Glutamatergic neuron (in vitro differentiated cells): ENCODE measurements at regions not wholly inside any gene's neighbourhood (a gene's known extent, or its start where the extent isn't known, plus 50 kb on each side); places are given as distances from the start of the nearest gene placed in this dataset.

Experiments
- DNase-seq: peaks from one replicate; pipeline ENCODE4 v3.0.0; 2022
- H3K27ac Mint-ChIP-seq: one replicate; pipeline ENCODE4 v1.8.0; 2020; ENCODE audit warnings: mild to moderate bottlenecking, mixed read lengths, inconsistent platforms; ENCODE audit not compliant: unreplicated experiment
- H3K27me3 Mint-ChIP-seq: one replicate; pipeline ENCODE4 v1.8.0; 2020; ENCODE audit warnings: mild to moderate bottlenecking, moderate library complexity, mixed read lengths, inconsistent platforms; ENCODE audit not compliant: unreplicated experiment
- H3K36me3 Mint-ChIP-seq: one replicate; pipeline ENCODE4 v1.8.0; 2020; ENCODE audit warnings: mild to moderate bottlenecking, mixed read lengths, inconsistent platforms; ENCODE audit not compliant: unreplicated experiment
- H3K4me1 Mint-ChIP-seq: one replicate; pipeline ENCODE4 v1.8.0; 2020; ENCODE audit warnings: mild to moderate bottlenecking, low read depth, mixed read lengths, inconsistent platforms; ENCODE audit not compliant: unreplicated experiment
- H3K4me3 Mint-ChIP-seq: one replicate; pipeline ENCODE4 v1.8.0; 2020; ENCODE audit warnings: mild to moderate bottlenecking, mixed read lengths, inconsistent platforms; ENCODE audit not compliant: unreplicated experiment
- H3K9me3 Mint-ChIP-seq: one replicate; pipeline ENCODE4 v1.8.0; 2020; ENCODE audit warnings: mild to moderate bottlenecking, moderate library complexity, mixed read lengths, inconsistent platforms; ENCODE audit not compliant: unreplicated experiment
- TF ChIP-seq, protein P1 (sequence below): fragments of 200-600 bp; sonication (generic); IDR thresholded peaks from one replicate; pipeline ENCODE4 v1.5.0; 2021; ENCODE audit not compliant: partially characterized antibody, unreplicated experiment

DNA sequence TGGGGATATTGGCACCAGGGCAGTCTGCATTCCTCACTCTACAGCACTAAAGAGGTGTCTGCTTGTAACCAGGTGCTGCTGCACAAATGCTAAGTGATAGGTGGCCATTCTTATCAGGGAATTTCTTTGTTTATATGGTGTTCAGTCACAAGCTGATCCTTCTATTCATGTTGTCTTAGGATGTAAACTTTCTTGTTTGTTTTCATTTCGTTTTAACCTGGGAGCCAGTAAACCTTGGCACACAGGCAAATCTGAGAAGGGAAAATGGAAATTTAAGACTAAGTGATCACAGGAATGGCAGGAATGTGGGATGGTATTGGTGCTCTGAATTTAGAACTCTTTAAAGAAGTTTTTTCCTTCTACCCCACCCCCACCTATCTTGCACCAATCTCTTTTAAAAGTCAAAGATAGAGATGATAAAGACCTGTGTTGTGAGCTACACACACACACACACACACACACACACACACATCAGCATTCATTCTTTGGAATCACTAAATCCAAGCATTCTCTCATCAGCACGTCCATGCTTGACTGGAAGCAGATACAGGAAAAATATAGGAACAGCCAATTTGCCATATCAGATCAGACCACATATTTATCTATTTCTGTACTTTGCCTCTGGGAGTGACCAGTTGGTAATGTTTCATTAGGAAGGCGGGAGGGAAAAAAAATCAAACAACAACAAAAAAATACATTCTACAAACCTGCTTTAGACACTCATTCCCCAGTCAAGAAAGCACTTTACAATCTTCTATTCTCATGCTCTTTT lies 451.4 kb upstream of the ADGRL2 start:
- Mint-ChIP-seq H3K27me3 (peaks cover 2% of the 10 kb centered on the region), H3K4me1 (no peaks in the 10 kb centered on the region), H3K36me3 (no peaks in the 10 kb centered on the region), H3K27ac (no peak overlapping the region), H3K9me3 (no peaks in the 10 kb centered on the region), H3K4me3 (no peak overlapping the region)
- no peak for DNase-seq
- TF ChIP-seq, protein P1, sequence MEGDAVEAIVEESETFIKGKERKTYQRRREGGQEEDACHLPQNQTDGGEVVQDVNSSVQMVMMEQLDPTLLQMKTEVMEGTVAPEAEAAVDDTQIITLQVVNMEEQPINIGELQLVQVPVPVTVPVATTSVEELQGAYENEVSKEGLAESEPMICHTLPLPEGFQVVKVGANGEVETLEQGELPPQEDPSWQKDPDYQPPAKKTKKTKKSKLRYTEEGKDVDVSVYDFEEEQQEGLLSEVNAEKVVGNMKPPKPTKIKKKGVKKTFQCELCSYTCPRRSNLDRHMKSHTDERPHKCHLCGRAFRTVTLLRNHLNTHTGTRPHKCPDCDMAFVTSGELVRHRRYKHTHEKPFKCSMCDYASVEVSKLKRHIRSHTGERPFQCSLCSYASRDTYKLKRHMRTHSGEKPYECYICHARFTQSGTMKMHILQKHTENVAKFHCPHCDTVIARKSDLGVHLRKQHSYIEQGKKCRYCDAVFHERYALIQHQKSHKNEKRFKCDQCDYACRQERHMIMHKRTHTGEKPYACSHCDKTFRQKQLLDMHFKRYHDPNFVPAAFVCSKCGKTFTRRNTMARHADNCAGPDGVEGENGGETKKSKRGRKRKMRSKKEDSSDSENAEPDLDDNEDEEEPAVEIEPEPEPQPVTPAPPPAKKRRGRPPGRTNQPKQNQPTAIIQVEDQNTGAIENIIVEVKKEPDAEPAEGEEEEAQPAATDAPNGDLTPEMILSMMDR, result no peak

DNA sequence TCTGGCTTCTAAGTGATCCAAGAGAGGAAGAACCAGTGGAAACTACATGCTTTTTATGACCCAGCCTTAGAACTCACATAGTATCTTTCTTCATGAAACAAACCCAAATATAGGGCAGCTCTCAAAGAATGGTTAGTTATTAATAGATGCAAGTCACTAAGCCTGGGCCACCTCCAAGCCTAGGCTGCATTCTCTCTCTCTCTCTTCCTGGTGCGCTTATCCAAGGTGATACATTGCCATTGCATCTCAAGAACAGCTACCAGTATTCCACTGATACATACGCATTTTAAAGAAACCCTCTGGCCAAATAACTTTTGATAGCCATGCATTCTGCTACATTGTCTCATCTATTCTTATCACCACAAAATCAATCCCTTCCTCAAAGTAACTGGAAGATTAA lies 455.6 kb upstream of the ADGRL2 start:
- TF ChIP-seq, protein P1, result no peak
- no peaks in the 10 kb centered on the region for H3K9me3 Mint-ChIP-seq
- no peak overlapping the region for H3K27ac Mint-ChIP-seq
- H3K4me3 Mint-ChIP-seq, result no peak overlapping the region
- no peaks in the 10 kb centered on the region for H3K27me3 Mint-ChIP-seq
- no peak for DNase-seq
- no peaks in the 10 kb centered on the region for H3K4me1 Mint-ChIP-seq
- no peaks in the 10 kb centered on the region for H3K36me3 Mint-ChIP-seq

DNA sequence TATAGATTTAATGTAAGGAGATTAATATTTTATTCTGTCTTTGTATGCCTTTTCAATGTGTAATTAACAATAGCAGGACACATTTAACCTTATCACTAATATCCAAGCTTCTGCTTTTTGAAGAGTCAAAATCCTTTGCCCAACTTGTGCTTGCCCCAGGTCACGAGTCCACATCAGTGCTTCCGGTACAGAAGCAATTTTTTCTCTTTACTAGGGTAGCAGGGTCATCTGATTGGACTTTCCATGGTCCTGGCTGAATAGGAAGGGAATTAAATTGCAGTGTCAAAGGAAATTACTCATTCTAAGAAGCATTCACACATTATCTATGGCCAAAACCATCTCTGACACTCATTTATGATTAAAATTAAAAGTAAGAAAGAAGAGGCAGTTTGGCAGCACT lies 460.5 kb upstream of the ADGRL2 start:
- H3K4me3 Mint-ChIP-seq, result no peak overlapping the region
- no peak overlapping the region for H3K27ac Mint-ChIP-seq
- no peaks in the 10 kb centered on the region for H3K36me3 Mint-ChIP-seq
- peaks cover 4% of the 10 kb centered on the region for H3K27me3 Mint-ChIP-seq
- H3K9me3 Mint-ChIP-seq, result no peaks in the 10 kb centered on the region
- H3K4me1 Mint-ChIP-seq, result peaks cover 7% of the 10 kb centered on the region
- TF ChIP-seq, protein P1, result no peak
- DNase-seq, result no peak

DNA sequence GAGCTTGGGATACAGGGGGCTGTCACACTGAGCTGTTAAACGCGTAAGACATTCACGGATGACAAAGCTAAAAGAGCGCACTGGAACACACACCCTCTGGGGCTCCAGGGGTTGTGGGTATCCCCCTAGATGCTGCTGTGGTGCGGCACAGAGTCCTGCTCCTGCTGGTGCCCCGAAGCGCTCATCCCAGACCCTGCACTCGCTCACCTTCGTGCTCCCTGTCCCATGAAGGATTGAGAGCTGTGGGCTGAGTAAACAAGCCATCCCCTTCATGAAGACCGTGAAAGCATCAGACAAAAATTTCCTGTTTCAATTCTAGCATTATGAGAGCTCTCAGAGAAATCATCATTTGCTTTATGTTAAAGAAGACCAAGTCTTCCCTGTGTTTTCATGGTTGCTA lies 463.5 kb upstream of the ADGRL2 start:
- peaks cover 4% of the 10 kb centered on the region for H3K27me3 Mint-ChIP-seq
- H3K36me3 Mint-ChIP-seq, result no peaks in the 10 kb centered on the region
- peaks cover 9% of the 10 kb centered on the region for H3K4me1 Mint-ChIP-seq
- no peaks in the 10 kb centered on the region for H3K9me3 Mint-ChIP-seq
- no peak overlapping the region for H3K27ac Mint-ChIP-seq
- DNase-seq, result no peak
- TF ChIP-seq, protein P1, result no peak
- H3K4me3 Mint-ChIP-seq, result no peak overlapping the region

DNA sequence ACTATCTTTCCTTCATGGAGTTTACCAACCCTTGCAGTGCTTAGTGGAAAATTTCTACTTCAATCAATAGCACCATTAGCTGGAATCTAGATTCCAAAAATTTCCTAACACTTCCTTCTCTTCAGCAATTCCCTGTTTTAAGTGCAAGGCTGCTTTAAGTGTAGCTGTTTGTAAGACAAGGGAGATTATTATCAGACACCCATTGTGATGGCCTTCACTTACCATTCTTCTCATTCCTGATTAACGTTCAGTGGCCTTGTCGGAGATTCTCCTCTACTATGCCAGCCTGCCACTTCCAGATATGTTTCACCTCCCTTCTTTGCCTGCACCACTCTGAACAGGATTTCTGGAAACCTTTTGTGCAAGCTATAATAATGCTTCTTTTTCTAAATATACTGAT lies 464.9 kb upstream of the ADGRL2 start:
- no peak overlapping the region for H3K27ac Mint-ChIP-seq
- no peaks in the 10 kb centered on the region for H3K36me3 Mint-ChIP-seq
- DNase-seq, result no peak
- TF ChIP-seq, protein P1, result no peak
- peaks cover 4% of the 10 kb centered on the region for H3K27me3 Mint-ChIP-seq
- H3K4me3 Mint-ChIP-seq, result no peak overlapping the region
- peaks cover 9% of the 10 kb centered on the region for H3K4me1 Mint-ChIP-seq
- H3K9me3 Mint-ChIP-seq, result no peaks in the 10 kb centered on the region
